HUES6 (cell line): ENCODE measurements at regions not wholly inside any gene's neighbourhood (a gene's known extent, or its start where the extent isn't known, plus 50 kb on each side); places are given as distances from the start of the nearest gene placed in this dataset.

ENCODE experiments used
- H3K27ac ChIP-seq: 2 replicates; pipeline ENCODE4 v1.7.0; 2013; ENCODE audit warnings: low read depth, mild to moderate bottlenecking, low read length, inconsistent platforms
- H3K27me3 ChIP-seq: 2 replicates; pipeline ENCODE4 v1.6.1; 2013; ENCODE audit warnings: low read length; ENCODE audit not compliant: control insufficient read depth, insufficient read depth
- H3K36me3 ChIP-seq: 2 replicates; pipeline ENCODE4 v1.6.1; 2013; ENCODE audit warnings: low read length; ENCODE audit not compliant: control insufficient read depth, insufficient read depth
- H3K4me1 ChIP-seq: 2 replicates; pipeline ENCODE4 v1.6.1; 2013; ENCODE audit warnings: low read length; ENCODE audit not compliant: control insufficient read depth, insufficient read depth
- H3K4me3 ChIP-seq: 2 replicates; pipeline ENCODE4 v1.5.1; 2013; ENCODE audit warnings: low read depth, low read length
- H3K9ac ChIP-seq: one replicate; pipeline ENCODE4 v1.6.1; 2013; ENCODE audit warnings: mild to moderate bottlenecking, low read length
- H3K9me3 ChIP-seq: 2 replicates; pipeline ENCODE4 v1.6.1; 2013; ENCODE audit warnings: low read depth, low read length; ENCODE audit not compliant: control insufficient read depth, insufficient read depth

DNA sequence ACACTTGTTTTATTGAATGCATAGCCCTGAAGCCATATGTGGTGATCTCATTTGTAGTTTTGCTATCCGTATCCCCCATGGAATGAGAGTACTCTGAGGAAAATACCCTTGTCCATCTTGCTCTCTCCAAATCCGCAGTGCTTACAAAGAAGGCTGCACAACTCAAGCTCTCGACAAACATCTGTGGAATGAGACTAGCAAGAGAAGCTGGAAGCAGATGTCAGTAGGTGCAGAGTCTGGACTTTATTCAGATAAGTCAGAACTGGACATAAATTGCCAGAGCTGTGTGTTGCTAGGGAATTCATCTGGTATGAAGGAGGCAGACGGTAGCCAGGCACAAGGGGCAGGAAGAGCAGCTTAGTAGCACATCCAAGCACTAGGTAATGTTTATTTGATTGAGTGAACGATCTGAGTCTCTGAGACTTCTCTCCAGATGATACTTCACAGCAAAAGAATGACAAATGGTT lies 1046.2 kb downstream of the XPNPEP1 start:
- Histone ChIP-seq H3K27ac (no peak overlapping the region), H3K4me3 (no peak overlapping the region), H3K27me3 (no peaks in the 10 kb centered on the region), H3K36me3 (no peaks in the 10 kb centered on the region), H3K4me1 (no peaks in the 10 kb centered on the region; the same call in 1 of the 2 replicates), H3K9me3 (no peaks in the 10 kb centered on the region), H3K9ac (no peak overlapping the region)

DNA sequence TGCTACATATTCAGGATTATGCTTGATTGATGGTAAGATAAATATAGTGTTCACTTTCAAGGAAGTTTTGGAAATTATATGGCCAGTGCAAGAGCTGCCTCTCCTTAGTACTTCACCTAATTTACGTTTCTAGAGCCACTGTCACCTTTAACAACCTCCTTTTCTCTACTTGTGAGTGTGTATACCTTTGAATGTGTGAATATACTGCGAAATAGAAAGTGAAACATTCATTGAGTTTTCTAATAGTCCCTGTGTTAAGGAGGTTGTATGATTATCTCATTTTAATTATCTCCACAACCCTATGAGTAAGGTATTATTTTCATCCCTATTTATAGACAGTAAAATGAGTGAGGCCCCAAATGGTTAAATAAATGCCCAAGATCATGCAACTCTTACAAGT lies 1050.5 kb downstream of the XPNPEP1 start:
- no peaks in the 10 kb centered on the region for H3K27me3 ChIP-seq
- H3K9ac ChIP-seq, result no peak overlapping the region
- no peaks in the 10 kb centered on the region for H3K36me3 ChIP-seq
- H3K4me1 ChIP-seq, result no peaks in the 10 kb centered on the region; the same call in 1 of the 2 replicates
- no peaks in the 10 kb centered on the region for H3K9me3 ChIP-seq
- no peak overlapping the region for H3K4me3 ChIP-seq
- H3K27ac ChIP-seq, result no peak overlapping the region

DNA sequence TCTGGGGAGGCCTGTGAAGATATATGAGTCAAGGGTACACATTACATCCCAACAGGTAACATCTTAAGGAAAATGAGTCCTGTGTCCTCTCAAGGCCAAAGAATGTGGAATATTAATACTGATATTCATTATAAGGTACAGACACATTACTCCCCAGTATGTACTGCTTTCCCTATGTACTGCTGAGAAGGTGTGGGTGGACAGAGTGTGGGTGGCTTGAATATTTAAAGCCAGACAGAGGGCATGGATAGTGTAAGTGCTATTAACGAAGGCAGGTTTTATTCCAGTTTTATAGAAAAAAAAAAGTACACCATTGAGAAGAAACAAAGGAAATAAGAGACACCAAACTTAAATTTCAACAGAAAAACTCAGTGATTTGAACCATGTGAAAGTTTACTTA lies 1054.4 kb downstream of the XPNPEP1 start:
- Histone ChIP-seq H3K27ac (no peak overlapping the region), H3K9me3 (no peaks in the 10 kb centered on the region), H3K4me1 (no peaks in the 10 kb centered on the region), H3K36me3 (no peaks in the 10 kb centered on the region), H3K27me3 (no peaks in the 10 kb centered on the region), H3K4me3 (no peak overlapping the region), H3K9ac (no peak overlapping the region)

DNA sequence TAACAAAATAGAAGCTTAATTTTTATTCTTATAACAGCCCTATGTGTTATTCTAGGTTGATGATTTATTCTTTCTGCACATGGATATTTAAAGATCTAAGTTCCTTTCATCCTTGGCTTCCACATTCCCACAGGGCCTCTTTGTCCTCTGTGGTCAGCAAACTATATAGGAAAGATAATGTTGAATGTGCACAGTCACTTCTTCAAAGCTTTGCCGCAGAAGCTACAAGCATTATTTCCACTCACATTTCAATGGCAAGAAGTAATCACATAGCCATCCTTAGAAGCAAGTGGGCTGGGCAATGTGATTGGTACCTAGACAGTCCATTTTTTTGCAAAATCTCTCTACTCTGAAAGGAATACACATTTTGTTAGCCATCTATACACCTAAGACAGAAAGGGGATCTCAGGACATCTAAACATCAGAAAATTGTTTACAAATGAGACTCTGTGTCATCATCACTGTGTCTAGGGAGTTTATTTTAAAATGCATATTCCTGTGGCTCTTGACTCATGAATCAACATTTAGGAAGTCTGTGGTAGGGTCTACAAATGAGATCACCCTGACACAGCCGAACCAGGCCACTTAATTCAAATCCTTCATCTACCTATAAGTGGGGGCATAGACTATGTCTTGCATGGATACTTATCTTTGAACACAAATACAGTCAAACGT lies 1060.5 kb downstream of the XPNPEP1 start:
- H3K4me3 ChIP-seq, result no peak overlapping the region
- H3K9me3 ChIP-seq, result no peaks in the 10 kb centered on the region
- H3K27me3 ChIP-seq, result no peaks in the 10 kb centered on the region
- no peak overlapping the region for H3K27ac ChIP-seq
- no peaks in the 10 kb centered on the region for H3K36me3 ChIP-seq
- no peak overlapping the region for H3K9ac ChIP-seq
- H3K4me1 ChIP-seq, result no peaks in the 10 kb centered on the region

DNA sequence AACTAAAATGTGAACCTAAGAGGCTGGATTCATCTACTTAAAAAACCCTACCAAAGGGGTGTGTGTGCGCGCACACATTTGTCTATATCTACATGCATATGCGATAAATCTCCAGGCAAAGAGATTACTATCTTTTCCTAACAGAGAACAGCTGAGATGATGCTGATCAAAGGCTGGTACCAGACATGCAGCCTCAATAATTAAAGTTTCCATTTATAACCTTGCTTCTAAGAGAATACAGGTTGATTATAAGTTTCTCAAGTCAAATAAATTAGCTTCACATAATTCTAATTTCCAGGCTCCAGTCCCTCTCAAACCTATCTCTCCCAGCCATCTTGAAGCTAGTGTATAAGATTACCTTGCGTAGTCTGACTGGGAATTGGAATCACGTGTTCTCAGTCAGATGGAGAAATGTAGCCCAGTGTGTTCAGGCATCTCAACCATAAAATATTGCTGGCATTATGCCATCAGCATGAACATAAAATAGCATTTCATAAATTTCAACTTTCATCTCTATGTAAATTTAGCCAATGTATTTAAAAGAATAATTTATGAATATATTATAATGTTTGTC lies 1062.0 kb downstream of the XPNPEP1 start:
- H3K27ac ChIP-seq, result no peak overlapping the region
- H3K36me3 ChIP-seq, result no peaks in the 10 kb centered on the region
- no peak overlapping the region for H3K9ac ChIP-seq

DNA sequence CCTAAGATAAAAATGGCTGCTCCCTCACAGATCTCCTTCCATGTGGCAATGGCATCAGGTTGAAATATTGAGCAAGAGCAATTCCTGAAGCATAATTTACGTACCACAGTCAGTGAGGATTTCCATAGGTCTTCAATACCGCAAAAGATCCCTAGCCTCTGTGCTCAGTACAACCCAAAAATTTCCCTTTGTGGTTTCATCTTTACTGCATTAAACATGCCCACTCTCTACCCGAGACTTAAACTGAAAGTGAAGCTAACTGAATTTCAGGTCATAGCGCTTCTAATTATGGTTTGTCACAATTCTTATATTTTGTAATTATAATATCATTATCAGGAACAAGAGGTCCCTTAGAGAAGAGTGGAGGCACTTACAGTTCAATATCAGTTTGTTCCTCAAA lies 1071.1 kb downstream of the XPNPEP1 start:
- Histone ChIP-seq H3K4me1 (no peaks in the 10 kb centered on the region), H3K27ac (no peak overlapping the region), H3K36me3 (no peaks in the 10 kb centered on the region), H3K4me3 (no peak overlapping the region), H3K9ac (no peak overlapping the region), H3K9me3 (no peaks in the 10 kb centered on the region), H3K27me3 (no peaks in the 10 kb centered on the region)

More for the DNA sequence above, 1062.0 kb downstream of the XPNPEP1 start:
- Histone ChIP-seq H3K27me3 (no peaks in the 10 kb centered on the region), H3K9me3 (no peaks in the 10 kb centered on the region), H3K4me3 (no peak overlapping the region), H3K4me1 (no peaks in the 10 kb centered on the region)

DNA sequence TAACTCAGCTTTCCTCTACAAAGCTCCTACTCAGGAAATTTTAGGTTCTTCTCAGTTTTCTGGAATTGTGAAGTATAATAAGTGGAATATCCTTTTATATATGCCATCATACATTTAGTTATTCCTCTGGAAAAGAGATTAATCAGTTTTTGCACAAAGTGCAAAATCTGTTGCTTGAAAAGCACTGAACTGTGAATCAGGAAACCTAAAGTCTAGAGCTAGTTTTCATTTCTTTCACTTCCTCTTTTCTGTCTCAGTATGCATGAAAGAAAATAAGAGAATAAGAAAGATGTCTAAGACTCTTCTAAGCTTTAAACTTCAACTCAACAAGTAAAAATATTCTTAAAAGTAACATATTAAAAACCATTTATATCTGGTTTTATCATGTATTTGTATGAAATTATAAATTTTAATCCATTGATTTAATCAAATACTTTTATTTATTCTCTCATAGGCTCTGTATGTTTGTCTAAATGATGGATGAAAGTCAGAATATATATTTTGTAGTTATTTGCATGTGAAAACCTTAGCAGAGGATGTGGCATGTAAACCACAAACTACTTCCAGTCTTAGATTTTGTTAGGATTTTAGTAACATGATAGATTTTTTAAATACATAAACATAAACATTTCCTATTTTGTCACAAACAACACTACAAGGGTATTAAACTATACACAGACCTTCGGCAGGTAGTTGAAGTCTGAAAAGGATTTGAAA lies 1073.0 kb downstream of the XPNPEP1 start:
- Histone ChIP-seq H3K4me3 (no peak overlapping the region), H3K9ac (no peak overlapping the region), H3K9me3 (no peaks in the 10 kb centered on the region), H3K27me3 (no peaks in the 10 kb centered on the region), H3K36me3 (no peaks in the 10 kb centered on the region), H3K27ac (no peak overlapping the region), H3K4me1 (no peaks in the 10 kb centered on the region)

DNA sequence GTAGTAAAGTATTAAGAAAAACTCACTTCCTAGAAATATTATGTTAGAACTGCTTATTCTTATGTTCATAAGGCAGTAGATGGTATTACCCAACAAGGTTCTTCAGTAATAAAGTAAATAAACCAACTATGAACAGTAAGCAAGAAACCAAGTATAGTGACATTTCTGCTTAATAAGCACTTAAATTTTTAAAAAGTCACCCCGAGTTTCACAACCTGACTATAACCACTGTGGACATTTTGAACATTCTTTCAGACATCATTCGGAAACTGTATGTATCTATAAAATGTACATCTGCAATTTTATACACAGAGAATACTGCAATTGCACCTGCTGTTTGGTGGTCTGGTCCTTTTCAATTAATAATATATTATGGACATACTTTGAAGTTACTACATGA lies 1073.6 kb downstream of the XPNPEP1 start:
- Histone ChIP-seq H3K36me3 (no peaks in the 10 kb centered on the region), H3K4me1 (no peaks in the 10 kb centered on the region), H3K27ac (no peak overlapping the region), H3K9ac (no peak overlapping the region), H3K9me3 (no peaks in the 10 kb centered on the region), H3K27me3 (no peaks in the 10 kb centered on the region), H3K4me3 (no peak overlapping the region)

DNA sequence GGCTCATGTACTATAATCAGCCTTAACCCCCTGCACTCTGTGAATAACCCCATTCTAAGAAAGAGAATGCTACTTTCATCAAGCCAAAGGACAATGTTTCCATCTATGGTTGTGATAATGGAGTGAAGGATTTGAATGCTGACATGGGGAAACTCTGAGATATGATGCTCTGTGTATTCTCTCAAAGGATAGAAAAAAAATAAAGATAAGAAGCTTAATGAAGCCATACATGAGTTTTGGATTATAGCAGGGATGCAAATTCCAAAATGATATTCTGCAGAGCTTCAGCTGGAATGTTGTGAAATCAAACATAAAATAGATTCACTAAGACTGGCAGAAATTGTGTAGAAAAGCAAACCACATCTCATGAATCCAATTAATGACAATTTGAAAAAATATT lies 1074.1 kb downstream of the XPNPEP1 start:
- Histone ChIP-seq H3K4me3 (no peak overlapping the region), H3K9me3 (no peaks in the 10 kb centered on the region), H3K9ac (no peak overlapping the region), H3K4me1 (no peaks in the 10 kb centered on the region), H3K27ac (no peak overlapping the region), H3K36me3 (no peaks in the 10 kb centered on the region), H3K27me3 (no peaks in the 10 kb centered on the region)

DNA sequence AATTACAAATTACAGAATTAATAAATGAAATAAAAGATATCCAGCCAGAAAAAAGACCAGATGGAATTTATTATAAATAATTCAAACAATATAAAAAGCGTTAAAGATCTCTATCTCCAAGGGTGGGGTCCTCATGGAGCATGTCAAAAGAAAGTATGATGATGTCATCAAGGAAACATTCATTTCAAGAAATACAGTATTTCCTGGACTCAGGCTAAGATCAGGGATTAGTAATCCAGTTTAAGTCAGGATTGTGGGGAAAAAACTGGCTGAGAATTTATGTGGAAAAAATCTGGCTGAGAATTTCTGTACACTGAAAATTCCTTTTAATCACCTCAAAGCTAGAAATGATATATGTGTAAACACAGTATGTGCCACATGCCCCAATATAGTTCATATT lies 1075.3 kb downstream of the XPNPEP1 start:
- Histone ChIP-seq H3K27me3 (no peaks in the 10 kb centered on the region), H3K4me3 (no peak overlapping the region), H3K4me1 (no peaks in the 10 kb centered on the region), H3K27ac (no peak overlapping the region), H3K9me3 (no peaks in the 10 kb centered on the region), H3K9ac (no peak overlapping the region), H3K36me3 (no peaks in the 10 kb centered on the region)

DNA sequence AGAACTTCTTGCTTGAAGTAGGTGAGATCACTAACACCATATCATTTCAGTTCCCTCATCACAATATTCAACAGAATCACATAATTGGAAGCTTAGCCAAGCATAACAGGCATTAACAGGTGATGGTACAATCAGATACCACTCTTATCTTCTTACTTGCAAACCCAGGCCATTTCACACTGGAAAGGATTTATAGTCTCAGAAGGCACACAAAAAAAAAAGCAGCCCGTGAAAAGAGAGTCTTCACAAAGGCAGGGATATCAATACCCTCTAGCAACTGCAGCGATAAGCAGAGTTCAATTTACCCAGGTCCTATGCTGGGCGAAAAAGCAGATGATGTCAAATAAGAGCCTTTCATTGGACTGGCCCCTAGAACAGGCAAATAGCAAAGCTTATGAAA lies 1082.4 kb downstream of the XPNPEP1 start:
- H3K4me3 ChIP-seq, result no peak overlapping the region
- H3K36me3 ChIP-seq, result no peaks in the 10 kb centered on the region
- H3K27me3 ChIP-seq, result no peaks in the 10 kb centered on the region; the same call in 1 of the 2 replicates
- H3K9ac ChIP-seq, result no peak overlapping the region
- no peaks in the 10 kb centered on the region for H3K9me3 ChIP-seq
- H3K27ac ChIP-seq, result no peak overlapping the region
- peaks cover 3% of the 10 kb centered on the region; the same call in 1 of the 2 replicates for H3K4me1 ChIP-seq
